Pancreas (tissue), 10 donors: ENCODE measurements at regions not wholly inside any gene's neighbourhood (a gene's known extent, or its start where the extent isn't known, plus 50 kb on each side); places are given as distances from the start of the nearest gene placed in this dataset.

ENCODE experiments used
- ATAC-seq, 4 donors: fragments of 200-7000 bp; cut with Tn5 transposase; one replicate each; pipeline versions ENCODE4 v1.8.0 to v1.9.1; 2020; ENCODE audit warnings: mild to moderate bottlenecking in 4 of 4, moderate library complexity in 4 of 4
- DNase-seq, 6 donors: peaks; one replicate each; pipeline ENCODE4 v3.0.0-alpha.2; 2020
- FAIRE-seq: peaks from 2 replicates; lab custom pipeline; 2012; peaks lifted over from hg19 to GRCh38; lab: Jason Lieb, UNC
- H3K27ac ChIP-seq, 4 donors: fragments of 200-600 bp; sonication (generic); 1 replicate in 3 of 4; 2 replicates in 1 of 4; pipeline versions ENCODE4 v1.5.0 to v1.8.0; 2020
- H3K27me3 ChIP-seq, 4 donors: fragments of 200-600 bp; one replicate each; pipeline ENCODE4 v1.8.0; 2021
- H3K36me3 ChIP-seq, 3 donors: fragments of 200-600 bp; sonication (generic) in 1 of 3; one replicate each; pipeline versions ENCODE4 v1.5.0 to v1.8.0; 2020 to 2021
- H3K4me1 ChIP-seq, 3 donors: fragments of 200-600 bp; one replicate each; pipeline ENCODE4 v1.8.0; 2021
- H3K4me3 ChIP-seq, 4 donors: fragments of 200-600 bp; sonication (generic) in 2 of 4; one replicate each; pipeline versions ENCODE4 v1.5.0 to v1.8.0; 2020 to 2021
- H3K9me3 ChIP-seq, 4 donors: fragments of 200-600 bp; one replicate each; pipeline ENCODE4 v1.8.0; 2021
- WGBS, 2 donors: extraction: QIAGEN DNeasy Blood & Tissue Kit; methylation state at CpG; one replicate each; pipeline ENCODE4 v1.1.7; 2013; 5-methylcytosine and 5-hydroxymethylcytosine counted together
- intact Hi-C, 3 donors: fragments of 100-400 bp; cut with DNase I; formaldehyde crosslinking; loops; one replicate each; pipeline versions ENCODE4 v1.11.1 to v1.14.2; 2022
- TF ChIP-seq, protein P1 (sequence below), 4 donors: fragments of 200-600 bp; sonication (generic) in 3 of 4; IDR thresholded peaks; one replicate each; pipeline versions ENCODE4 v1.5.0 to v1.8.0; 2021; ENCODE audit warnings: antibody characterized with exemption in 4 of 4
- donor health status: healthy with polysubstance abuse.
- donor health status: DM: no; HTN: no; CAD: no; lungs with moderate emphysema.
- donor health status: DM: no; HTN: no; CAD: no.
- donor health status: control.
- donor health status: control.
- donor health status: Bipolar disorder and iron deficiency.
- donor health status: DM: yes; HTN: yes; CAD: no.
- donor health status: DM: no; HTN: no; CAD: no.
- donor health status: DM: no; HTN: no; CAD: no.
- donor health status: DM: yes; HTN: yes; CAD: no.

DNA sequence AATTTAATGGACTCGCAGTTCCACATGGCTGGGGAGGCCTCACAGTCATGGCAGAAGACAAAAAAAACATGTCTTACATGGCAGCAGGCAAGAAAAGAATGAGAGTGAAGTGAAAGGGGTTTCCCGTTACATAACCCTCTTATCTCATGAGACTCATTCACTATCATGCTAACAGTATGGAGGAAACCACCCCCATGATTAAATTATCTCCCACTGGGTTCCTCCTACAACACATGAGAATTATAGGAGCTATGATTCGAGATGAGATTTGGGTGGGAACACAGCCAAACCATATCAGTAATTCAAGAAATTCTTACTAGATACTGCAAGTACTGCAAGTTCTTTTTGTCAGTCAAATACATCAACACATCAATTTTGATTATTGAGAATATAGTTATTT lies 311.4 kb upstream of the SLITRK3 start:
- Histone ChIP-seq H3K9me3 (no peaks in the 10 kb centered on the region), H3K4me1 (no peaks in the 10 kb centered on the region), H3K27me3 (no peaks in the 10 kb centered on the region), H3K36me3 (no peaks in the 10 kb centered on the region), H3K4me3 (no peak overlapping the region), H3K27ac (no peak overlapping the region)
- no peak for ATAC-seq
- no peak for FAIRE-seq
- DNase-seq: no peak
- TF ChIP-seq, protein P1, sequence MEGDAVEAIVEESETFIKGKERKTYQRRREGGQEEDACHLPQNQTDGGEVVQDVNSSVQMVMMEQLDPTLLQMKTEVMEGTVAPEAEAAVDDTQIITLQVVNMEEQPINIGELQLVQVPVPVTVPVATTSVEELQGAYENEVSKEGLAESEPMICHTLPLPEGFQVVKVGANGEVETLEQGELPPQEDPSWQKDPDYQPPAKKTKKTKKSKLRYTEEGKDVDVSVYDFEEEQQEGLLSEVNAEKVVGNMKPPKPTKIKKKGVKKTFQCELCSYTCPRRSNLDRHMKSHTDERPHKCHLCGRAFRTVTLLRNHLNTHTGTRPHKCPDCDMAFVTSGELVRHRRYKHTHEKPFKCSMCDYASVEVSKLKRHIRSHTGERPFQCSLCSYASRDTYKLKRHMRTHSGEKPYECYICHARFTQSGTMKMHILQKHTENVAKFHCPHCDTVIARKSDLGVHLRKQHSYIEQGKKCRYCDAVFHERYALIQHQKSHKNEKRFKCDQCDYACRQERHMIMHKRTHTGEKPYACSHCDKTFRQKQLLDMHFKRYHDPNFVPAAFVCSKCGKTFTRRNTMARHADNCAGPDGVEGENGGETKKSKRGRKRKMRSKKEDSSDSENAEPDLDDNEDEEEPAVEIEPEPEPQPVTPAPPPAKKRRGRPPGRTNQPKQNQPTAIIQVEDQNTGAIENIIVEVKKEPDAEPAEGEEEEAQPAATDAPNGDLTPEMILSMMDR (IDR thresholded peaks at IDR 0.05): no peak
- intact Hi-C loops: no loop called here
- 81 to 91% methylated on average over 3 of the region's 3 CpGs for WGBS, 2 donors

DNA sequence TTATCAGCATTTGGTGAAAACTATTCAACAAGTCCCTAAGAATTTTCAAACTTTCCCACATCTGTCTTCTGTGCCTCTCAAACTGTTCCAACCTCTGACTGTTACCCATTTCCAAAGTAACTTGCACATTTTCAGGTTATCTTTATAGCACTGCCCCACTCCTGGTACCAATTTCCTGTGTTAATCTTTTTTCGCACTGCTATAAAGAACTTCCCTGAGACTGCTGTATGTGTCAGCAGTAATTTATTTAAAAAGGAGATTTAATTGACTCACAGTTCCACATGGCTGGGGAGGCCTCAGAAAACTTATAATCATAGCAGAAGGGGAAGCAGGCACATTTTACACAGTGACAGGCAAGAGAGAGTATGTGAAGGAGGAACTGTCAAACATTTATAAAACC lies 310.9 kb upstream of the SLITRK3 start:
- no peak overlapping the region for H3K27ac ChIP-seq
- TF ChIP-seq, protein P1 (IDR thresholded peaks at IDR 0.05): no peak
- no peaks in the 10 kb centered on the region for H3K9me3 ChIP-seq
- no peak for ATAC-seq
- 96 to 100% methylated on average over 1 of the region's 1 CpG for WGBS, 2 donors
- H3K36me3 ChIP-seq: no peaks in the 10 kb centered on the region
- FAIRE-seq: no peak
- no peak overlapping the region for H3K4me3 ChIP-seq
- intact Hi-C loops: no loop called here
- no peaks in the 10 kb centered on the region for H3K27me3 ChIP-seq
- DNase-seq: no peak
- no peaks in the 10 kb centered on the region for H3K4me1 ChIP-seq

DNA sequence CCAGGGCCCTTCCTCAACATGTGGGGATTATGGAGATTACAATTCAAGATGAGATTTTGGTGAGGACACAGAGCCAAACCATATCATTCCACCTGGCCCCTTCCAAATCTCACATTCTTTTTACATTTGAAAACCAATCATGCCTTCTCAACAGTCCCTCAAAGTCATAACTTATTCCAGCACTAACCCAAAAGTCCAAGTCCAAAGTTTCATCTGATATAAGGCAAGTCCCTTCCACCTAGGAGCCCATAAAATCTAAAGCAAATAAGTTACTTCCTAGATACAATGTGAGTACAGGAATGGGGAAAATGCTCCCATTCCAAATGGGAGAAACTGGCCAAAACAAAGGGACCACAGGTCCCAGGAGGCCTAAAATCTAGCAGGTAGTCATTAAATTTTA lies 309.5 kb upstream of the SLITRK3 start:
- intact Hi-C loops: no loop called here
- TF ChIP-seq, protein P1 (IDR thresholded peaks at IDR 0.05): no peak
- no peaks in the 10 kb centered on the region for H3K27me3 ChIP-seq
- DNase-seq (no peak), ATAC-seq (no peak), FAIRE-seq (no peak)
- H3K4me3 ChIP-seq: no peak overlapping the region
- no peak overlapping the region for H3K27ac ChIP-seq
- H3K36me3 ChIP-seq: no peaks in the 10 kb centered on the region
- H3K4me1 ChIP-seq: no peaks in the 10 kb centered on the region
- no peaks in the 10 kb centered on the region for H3K9me3 ChIP-seq

DNA sequence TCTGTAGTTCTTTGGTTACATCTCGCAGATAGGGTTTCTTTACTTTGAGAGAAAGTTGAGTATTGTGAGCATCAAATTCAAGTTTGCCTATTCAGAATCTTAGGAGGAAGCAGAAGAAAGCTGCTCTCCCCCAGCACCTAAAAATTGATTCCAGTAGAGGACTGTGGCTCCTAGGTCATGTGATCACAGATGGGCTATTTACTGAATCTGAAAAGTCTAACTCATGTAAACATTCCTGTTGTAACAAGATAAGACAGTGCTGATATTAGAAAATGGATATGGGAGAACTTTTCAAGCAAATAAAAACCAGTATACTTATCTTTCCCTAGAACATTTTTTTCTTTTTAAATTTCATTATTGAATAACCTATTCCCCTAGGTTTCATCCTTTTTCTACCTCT lies 308.4 kb upstream of the SLITRK3 start:
- H3K4me1 ChIP-seq: no peaks in the 10 kb centered on the region
- FAIRE-seq: no peak
- H3K4me3 ChIP-seq: no peak overlapping the region

DNA sequence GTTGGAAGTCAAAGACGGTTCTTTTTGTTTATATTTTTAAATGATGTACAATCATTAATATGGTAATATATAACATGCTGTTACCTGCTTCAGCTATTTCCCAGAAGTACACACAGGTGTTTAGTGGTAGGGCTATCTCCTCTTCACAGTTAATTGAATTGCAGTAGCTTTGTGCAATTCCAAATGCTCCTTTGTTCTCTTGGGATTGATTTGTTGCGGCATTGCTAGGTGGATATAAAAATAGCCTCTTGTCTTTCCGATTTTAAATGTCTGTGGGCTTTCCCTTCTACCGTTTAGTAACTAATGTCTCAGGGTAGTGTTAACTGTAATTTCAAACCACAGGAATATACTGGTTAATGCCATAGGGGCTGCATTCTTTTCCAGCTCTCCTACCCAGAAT lies 307.6 kb upstream of the SLITRK3 start:
- H3K9me3 ChIP-seq: no peaks in the 10 kb centered on the region
- TF ChIP-seq, protein P1 (IDR thresholded peaks at IDR 0.05): no peak
- H3K4me3 ChIP-seq: no peak overlapping the region
- H3K27ac ChIP-seq: no peak overlapping the region
- FAIRE-seq (no peak), DNase-seq (no peak), ATAC-seq (no peak)
- no peaks in the 10 kb centered on the region for H3K36me3 ChIP-seq
- intact Hi-C loops: no loop called here
- no peaks in the 10 kb centered on the region for H3K4me1 ChIP-seq
- no peaks in the 10 kb centered on the region for H3K27me3 ChIP-seq
- 52 to 58% methylated on average over 4 of the region's 4 CpGs for WGBS, 2 donors

More for the DNA sequence above, 308.4 kb upstream of the SLITRK3 start:
- no peaks in the 10 kb centered on the region for H3K9me3 ChIP-seq
- ATAC-seq: no peak
- WGBS, 2 donors: 94 to 100% methylated on average over 1 of the region's 1 CpG
- H3K27ac ChIP-seq: no peak overlapping the region
- no peak for DNase-seq
- H3K36me3 ChIP-seq: no peaks in the 10 kb centered on the region
- TF ChIP-seq, protein P1 (IDR thresholded peaks at IDR 0.05): no peak
- H3K27me3 ChIP-seq: no peaks in the 10 kb centered on the region
- intact Hi-C loops: no loop called here
